Central memory CD8-positive, alpha-beta T cell (primary cell): ENCODE measurements at regions not wholly inside any gene's neighbourhood (a gene's known extent, or its start where the extent isn't known, plus 50 kb on each side); places are given as distances from the start of the nearest gene placed in this dataset.

Experiments
- ATAC-seq: fragments of 150-1000 bp; cut with Tn5 transposase; replicated peaks from 2 replicates; pipeline ENCODE4 v1.10.0; 2022; ENCODE audit warnings: mild to moderate bottlenecking, moderate FRiP score, moderate number of reproducible peaks; ENCODE audit not compliant: poor library complexity, severe bottlenecking; ENCODE audit errors: extremely low read depth
- DNase-seq, 2 donors: peaks; one replicate each; pipeline ENCODE4 v3.0.0; 2021; ENCODE audit warnings: low spot score in 2 of 2
- H3K27ac Mint-ChIP-seq: one replicate; pipeline ENCODE4 v1.8.0; 2022; ENCODE audit warnings: low read depth, mild to moderate bottlenecking, moderate library complexity, mixed read lengths
- H3K27me3 Mint-ChIP-seq: one replicate; pipeline ENCODE4 v1.8.0; 2022; ENCODE audit warnings: mixed read lengths
- H3K36me3 Mint-ChIP-seq: one replicate; pipeline ENCODE4 v1.8.0; 2022; ENCODE audit warnings: mild to moderate bottlenecking, moderate library complexity, mixed read lengths; ENCODE audit not compliant: insufficient read depth
- H3K4me1 Mint-ChIP-seq: one replicate; pipeline ENCODE4 v1.8.0; 2022; ENCODE audit warnings: mixed read lengths
- H3K4me3 Mint-ChIP-seq: one replicate; pipeline ENCODE4 v1.8.0; 2022; ENCODE audit warnings: mild to moderate bottlenecking, moderate library complexity, mixed read lengths
- H3K9me3 Mint-ChIP-seq: one replicate; pipeline ENCODE4 v1.8.0; 2022; ENCODE audit warnings: mixed read lengths

DNA sequence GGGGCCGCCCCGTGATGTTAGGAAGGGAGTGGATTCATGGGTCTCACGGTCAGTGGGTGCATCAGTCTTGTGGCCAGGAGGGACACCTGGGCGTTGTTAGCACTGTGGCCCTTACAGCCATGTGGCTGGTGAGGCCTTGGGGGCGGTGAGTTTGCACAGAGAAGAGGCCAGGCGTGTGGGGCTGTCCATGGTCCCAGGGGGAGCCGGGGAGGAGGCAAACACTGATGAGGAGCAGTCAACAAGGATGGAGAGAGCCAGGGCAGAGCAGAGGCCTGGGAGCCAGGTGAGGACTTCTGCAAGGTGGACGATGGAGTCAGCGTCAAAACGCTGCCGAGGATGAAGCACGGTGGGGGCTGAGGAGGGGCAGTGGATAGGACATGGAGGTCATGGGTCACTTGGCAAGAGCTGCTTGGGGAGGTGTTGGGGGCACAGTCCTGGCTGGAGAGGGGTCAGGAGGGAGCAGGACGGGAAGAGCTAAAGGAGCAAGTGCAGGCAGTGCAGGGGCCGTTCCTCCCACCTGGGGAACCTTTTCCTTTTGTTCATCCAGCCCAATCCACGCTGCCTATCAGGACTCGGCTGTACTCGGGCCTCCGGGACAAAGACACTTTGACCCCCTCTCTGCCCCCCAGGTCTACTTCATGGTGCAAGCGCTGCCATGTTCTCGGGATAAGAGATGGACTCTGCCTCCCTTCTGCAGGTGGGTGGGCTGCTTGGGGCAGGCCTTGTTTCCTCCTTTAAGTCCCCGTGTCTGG is 801.1 kb downstream of the TBC1D22A start:
- H3K36me3 Mint-ChIP-seq = no peaks in the 10 kb centered on the region
- H3K9me3 Mint-ChIP-seq = no peaks in the 10 kb centered on the region
- ATAC-seq (no peak), DNase-seq (no peak)
- no peaks in the 10 kb centered on the region for H3K4me1 Mint-ChIP-seq
- H3K27ac Mint-ChIP-seq = no peak overlapping the region
- peaks cover 50% of the 10 kb centered on the region for H3K27me3 Mint-ChIP-seq
- H3K4me3 Mint-ChIP-seq = no peak overlapping the region

DNA sequence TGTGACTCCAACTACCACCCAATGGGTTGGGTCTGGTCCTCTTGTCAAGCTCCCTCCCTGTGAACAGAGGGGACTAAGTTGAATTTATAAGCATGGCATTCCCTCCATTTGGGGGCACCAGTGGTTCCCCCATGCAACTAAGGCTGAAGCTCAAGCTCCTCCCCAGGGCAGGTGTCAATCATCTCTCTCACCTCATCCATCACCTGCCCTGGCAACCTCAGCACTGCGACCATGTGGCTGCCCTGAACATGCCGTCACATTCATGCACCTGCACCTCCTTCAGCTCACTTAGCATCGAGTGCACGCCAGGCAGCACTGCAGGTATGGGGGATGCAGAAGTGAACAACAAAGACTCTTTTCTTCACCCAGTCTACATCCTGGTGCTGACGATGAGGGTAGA is 799.3 kb downstream of the TBC1D22A start:
- DNase-seq (no peak), ATAC-seq (no peak)
- Mint-ChIP-seq H3K9me3 (no peaks in the 10 kb centered on the region), H3K27ac (no peak overlapping the region), H3K36me3 (no peaks in the 10 kb centered on the region), H3K4me3 (no peak overlapping the region), H3K27me3 (peaks cover 50% of the 10 kb centered on the region), H3K4me1 (no peaks in the 10 kb centered on the region)

DNA sequence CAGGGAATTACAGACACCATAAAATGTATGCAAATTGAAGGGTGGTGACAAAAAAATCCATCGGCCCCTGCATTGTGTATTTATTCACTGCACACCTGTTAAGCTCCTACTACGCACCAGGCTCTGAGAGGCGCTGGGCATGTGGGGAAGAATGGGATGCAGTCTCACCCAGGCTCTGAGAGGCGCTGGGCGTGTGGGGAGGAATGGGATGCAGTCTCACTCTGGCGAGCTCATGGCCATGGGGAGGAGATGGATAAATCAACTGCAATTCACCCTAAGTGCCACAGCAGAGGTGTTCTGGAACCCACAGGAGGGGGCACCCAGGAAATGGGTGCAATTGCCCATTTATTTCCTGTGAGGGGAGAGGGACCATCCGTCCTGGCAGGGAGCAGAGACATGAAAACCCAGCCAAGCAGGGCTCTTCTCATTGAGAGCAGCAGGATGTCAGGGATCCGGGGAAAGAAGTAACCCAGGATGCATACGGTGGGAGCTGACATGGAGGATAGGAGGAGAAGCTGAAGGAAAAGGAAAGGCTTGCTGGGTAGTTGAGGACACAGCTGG is 798.7 kb downstream of the TBC1D22A start:
- H3K27ac Mint-ChIP-seq = no peak overlapping the region
- DNase-seq = no peak
- H3K9me3 Mint-ChIP-seq = no peaks in the 10 kb centered on the region
- no peak overlapping the region for H3K4me3 Mint-ChIP-seq
- peaks cover 50% of the 10 kb centered on the region for H3K27me3 Mint-ChIP-seq
- no peaks in the 10 kb centered on the region for H3K4me1 Mint-ChIP-seq
- no peaks in the 10 kb centered on the region for H3K36me3 Mint-ChIP-seq
- no peak for ATAC-seq

DNA sequence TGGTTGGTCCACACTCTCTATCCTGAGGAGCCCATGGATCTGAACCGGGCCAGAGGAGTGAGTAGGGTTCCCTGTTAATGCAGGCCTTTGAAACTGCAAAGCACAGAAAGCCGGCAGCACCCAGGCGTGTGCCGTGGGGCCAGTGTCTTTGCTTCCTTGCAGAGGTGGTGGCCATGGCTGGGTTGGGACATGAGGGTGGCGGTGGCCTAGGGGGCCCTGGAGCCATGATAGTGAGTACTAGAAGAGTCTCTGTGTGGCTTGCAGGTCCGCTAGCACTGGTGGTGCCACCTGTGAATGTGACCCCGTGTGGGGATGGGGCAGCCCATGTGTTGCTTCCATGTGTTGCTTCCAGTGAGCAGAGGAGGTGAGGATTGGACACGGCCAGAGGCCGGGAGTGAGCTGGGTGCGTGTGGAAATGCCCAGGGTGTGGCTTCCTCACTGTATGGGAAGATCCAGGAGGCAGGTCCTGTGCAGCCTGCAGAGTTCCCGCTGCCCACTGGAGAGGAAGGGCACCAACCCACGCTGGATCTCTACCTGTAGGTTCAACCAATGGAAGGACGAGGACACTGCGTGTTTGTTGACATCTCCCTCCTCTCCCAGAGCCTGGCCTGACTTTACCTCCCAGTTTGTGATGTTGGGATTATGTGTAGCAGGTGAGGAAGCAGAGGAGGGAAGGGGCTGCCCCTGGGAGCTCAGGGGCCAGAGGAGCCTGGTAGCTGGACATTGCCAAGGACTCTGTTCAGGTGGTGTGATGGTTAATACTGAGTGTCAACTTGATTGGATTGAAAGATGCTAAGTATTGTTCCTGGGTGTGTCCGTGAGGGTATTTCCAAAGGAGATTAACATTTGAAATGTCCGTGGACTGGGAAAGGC is 796.6 kb downstream of the TBC1D22A start:
- DNase-seq (no peak), ATAC-seq (no peak)
- Mint-ChIP-seq H3K27me3 (peaks cover 50% of the 10 kb centered on the region), H3K4me1 (no peaks in the 10 kb centered on the region), H3K27ac (no peak overlapping the region), H3K9me3 (no peaks in the 10 kb centered on the region), H3K36me3 (no peaks in the 10 kb centered on the region), H3K4me3 (no peak overlapping the region)

DNA sequence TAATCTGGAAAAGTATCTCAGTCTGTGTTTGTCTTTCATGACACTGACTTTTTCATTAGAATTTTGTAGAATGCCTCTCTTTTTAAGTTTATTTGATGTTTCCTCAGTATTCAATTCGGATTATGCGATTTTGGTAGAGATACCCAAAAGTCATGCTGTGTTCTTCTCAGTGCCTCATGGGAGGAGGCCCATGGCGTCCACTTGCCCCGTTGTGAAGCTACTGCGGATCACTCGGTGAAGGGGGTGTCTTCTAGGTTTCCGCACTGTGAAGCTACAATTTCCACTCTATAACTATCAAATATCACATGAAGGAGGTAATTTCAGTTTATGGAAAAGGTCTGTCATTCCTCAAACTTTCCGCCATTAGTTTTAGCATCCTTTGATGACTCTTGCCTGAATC is 794.0 kb downstream of the TBC1D22A start:
- H3K36me3 Mint-ChIP-seq = no peaks in the 10 kb centered on the region
- no peak overlapping the region for H3K27ac Mint-ChIP-seq
- ATAC-seq = no peak
- H3K4me1 Mint-ChIP-seq = no peaks in the 10 kb centered on the region
- H3K9me3 Mint-ChIP-seq = no peaks in the 10 kb centered on the region
- no peak for DNase-seq
- peaks cover 33% of the 10 kb centered on the region for H3K27me3 Mint-ChIP-seq
- no peak overlapping the region for H3K4me3 Mint-ChIP-seq

DNA sequence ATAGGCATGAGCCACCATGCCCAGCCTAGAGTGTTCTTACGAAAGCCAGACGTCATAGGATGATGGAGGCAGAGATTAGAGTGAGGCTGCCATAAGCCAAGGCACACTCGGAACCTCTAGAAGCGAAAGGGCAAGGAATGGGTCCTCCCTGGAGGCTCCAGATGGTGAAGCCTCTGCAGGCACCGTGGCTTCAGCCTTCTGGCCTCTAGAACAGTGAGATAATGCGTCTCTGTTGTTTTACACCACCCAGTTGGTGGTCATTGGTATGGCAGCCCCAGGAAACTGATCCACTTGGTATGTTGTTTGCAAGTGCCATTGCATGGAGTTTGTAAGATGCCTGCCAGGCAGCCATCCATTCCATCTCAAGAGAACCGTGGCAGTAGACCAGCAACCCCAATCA is 791.0 kb downstream of the TBC1D22A start:
- H3K9me3 Mint-ChIP-seq = no peaks in the 10 kb centered on the region
- ATAC-seq = no peak
- no peaks in the 10 kb centered on the region for H3K36me3 Mint-ChIP-seq

DNA sequence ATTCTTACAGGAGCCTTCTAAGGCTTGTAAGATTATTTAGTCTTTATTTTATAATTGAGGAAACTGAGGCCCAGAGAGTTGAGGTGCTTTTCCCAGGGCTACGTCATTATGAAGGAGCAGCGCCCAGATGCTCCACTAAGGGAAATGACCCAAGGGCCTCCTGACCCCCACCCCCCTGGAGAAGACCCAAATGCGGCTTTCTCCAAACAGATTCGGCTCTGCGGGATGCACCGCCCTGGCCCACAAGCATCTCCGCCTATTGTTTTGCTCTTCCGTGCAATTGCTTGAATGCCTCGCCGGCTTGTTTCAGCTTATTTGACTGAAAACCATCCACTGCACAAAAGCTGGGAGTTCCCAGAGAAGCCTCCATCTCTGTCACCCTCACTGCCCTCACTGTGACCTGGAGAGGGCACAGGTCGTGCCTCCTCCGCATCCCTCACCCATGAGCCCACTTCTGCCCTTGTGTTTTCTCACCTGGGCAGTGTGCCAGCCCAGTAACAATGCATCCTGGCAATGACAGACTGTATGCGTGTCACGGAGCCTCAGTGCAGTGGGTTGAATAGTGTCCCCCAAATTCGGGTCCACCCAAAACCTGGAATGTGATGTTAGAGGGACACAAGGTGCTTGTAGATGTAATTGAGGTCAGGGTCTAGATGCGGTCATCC is 790.2 kb downstream of the TBC1D22A start:
- Mint-ChIP-seq H3K4me3 (no peak overlapping the region), H3K4me1 (no peaks in the 10 kb centered on the region), H3K36me3 (no peaks in the 10 kb centered on the region), H3K9me3 (no peaks in the 10 kb centered on the region), H3K27ac (no peak overlapping the region), H3K27me3 (peaks cover 40% of the 10 kb centered on the region)
- DNase-seq (no peak), ATAC-seq (no peak)

More for the DNA sequence above, 791.0 kb downstream of the TBC1D22A start:
- Mint-ChIP-seq H3K27ac (no peak overlapping the region), H3K4me3 (no peak overlapping the region), H3K4me1 (no peaks in the 10 kb centered on the region), H3K27me3 (peaks cover 32% of the 10 kb centered on the region)
- no peak for DNase-seq

DNA sequence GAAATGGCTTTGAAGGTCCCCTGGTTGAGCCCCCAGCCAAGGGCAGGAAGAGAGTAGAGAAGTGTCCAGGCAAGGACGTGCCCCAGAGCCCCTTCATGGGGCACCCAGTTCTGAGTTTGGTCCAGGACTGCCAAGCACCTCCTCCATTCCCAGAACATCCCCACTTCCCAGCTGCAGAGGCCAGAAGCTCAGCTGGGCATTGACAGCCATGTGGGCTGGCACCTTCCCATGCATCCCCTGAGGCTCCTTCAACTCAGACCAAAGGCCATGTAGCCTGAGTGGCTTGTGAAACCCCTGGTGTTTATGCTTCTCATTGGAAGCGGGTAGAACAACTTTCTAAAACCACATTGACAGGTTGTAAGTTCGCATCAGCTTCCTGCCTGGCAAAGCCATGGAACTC is 789.6 kb downstream of the TBC1D22A start:
- Mint-ChIP-seq H3K4me1 (no peaks in the 10 kb centered on the region), H3K27me3 (peaks cover 46% of the 10 kb centered on the region), H3K4me3 (no peak overlapping the region), H3K27ac (no peak overlapping the region), H3K9me3 (no peaks in the 10 kb centered on the region), H3K36me3 (no peaks in the 10 kb centered on the region)
- DNase-seq (no peak), ATAC-seq (no peak)

DNA sequence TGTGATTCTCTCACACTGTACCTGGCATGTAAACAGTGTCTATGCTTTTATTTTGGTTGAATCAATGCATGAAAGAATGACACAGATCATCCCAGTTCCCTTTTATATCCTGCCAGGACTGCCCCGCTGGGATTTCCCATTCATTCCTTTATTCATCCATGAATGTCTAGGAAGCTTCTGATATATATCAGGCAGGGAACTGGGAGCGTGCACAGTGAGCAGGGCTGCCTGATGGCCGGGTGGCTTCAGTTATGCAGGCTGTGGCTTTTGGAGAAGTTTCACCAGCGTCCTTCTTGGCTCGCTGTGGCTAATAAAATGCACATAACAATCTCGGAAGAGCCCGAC is 789.0 kb downstream of the TBC1D22A start:
- ATAC-seq = no peak

DNA sequence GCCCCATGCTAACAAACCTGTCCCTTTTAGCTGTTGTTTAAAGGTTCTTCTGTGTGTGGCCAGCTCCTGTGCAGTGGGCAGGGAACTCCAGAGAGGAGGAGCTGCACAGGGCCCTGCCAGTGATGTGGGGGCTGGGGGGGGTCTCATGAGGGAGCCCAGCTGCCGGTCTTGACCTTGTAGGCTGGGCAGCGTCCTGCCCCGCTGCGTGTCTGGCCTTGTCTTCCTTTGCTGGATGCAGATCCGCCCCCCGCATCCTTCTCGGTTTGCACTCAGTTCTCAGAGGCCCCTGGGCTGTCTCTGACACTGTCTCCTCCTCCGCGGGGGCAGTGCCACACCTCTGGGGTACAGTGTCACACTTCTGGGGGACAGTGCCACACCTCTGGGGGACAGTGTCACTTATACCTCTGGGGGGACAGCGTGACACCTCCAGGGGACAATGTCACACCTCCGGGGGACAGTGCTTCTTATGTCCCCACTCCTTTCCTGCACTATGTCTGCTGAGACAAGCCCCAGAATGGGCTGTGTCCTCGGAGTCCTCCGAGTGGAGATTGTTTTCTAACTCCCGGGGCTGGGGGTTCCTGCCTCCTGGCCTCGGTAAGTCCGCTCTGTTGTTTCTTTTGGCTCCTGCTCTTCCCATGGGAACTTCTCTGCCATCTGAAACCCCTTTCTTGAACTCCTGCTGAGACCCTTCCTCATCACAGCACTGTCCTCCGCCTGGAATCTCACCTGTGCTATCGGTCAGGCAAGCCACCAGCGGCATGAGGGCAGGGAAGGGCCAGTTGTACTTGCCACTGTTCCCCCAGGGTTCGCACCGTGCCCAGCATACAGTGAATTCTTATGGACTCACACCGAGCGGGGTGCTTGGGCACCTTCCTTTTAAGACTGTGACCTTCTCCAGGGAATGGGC is 788.3 kb downstream of the TBC1D22A start:
- no peaks in the 10 kb centered on the region for H3K36me3 Mint-ChIP-seq
- H3K4me3 Mint-ChIP-seq = no peak overlapping the region
- H3K27me3 Mint-ChIP-seq = peaks cover 48% of the 10 kb centered on the region
- H3K4me1 Mint-ChIP-seq = no peaks in the 10 kb centered on the region
- H3K27ac Mint-ChIP-seq = no peak overlapping the region
- DNase-seq = no peak
- no peak for ATAC-seq
- H3K9me3 Mint-ChIP-seq = no peaks in the 10 kb centered on the region

More for the DNA sequence above, 789.0 kb downstream of the TBC1D22A start:
- peaks cover 48% of the 10 kb centered on the region for H3K27me3 Mint-ChIP-seq
- H3K4me1 Mint-ChIP-seq = no peaks in the 10 kb centered on the region
- no peak overlapping the region for H3K27ac Mint-ChIP-seq
- no peaks in the 10 kb centered on the region for H3K9me3 Mint-ChIP-seq
- no peak overlapping the region for H3K4me3 Mint-ChIP-seq
- no peak for DNase-seq
- no peaks in the 10 kb centered on the region for H3K36me3 Mint-ChIP-seq

DNA sequence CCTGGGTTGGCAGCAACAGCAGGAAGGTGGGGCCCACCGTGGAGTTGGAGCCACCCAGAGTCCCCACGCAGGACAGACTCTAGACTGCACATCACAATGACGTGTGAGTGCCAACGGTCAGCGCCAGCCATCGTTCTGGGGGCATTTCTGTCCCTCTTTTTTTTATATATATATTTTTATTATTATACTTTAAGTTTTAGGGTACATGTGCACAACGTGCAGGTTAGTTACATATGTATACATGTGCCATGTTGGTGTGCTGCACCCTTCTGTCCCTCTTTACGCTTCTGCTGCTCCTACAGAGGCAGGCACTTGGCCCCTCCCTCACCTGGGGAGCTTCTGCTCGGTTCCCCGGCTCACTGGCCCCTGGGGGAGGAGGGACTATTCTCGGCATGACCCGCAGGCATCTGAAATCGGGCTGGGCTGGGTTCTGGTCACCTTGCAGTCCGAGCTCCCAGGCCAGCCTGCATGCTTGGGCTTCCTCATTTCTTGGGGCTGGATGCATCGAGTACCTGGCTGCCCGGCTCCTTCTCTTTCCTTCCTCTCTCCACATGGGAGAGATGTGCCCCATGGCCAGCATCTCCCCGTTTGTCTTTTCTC is 787.4 kb downstream of the TBC1D22A start:
- no peak for DNase-seq
- Mint-ChIP-seq H3K27ac (no peak overlapping the region), H3K27me3 (peaks cover 43% of the 10 kb centered on the region), H3K4me1 (no peaks in the 10 kb centered on the region), H3K9me3 (no peaks in the 10 kb centered on the region), H3K36me3 (no peaks in the 10 kb centered on the region), H3K4me3 (no peak overlapping the region)
- ATAC-seq = no peak
